Lower leg skin (tissue), 3 donors: ENCODE measurements at regions not wholly inside any gene's neighbourhood (a gene's known extent, or its start where the extent isn't known, plus 50 kb on each side); places are given as distances from the start of the nearest gene placed in this dataset.

ENCODE experiments used
- CTCF ChIP-seq, 3 donors: fragments of 450-650 bp; IDR thresholded peaks; one replicate each; pipeline ENCODE4 v1.5.1; 2016; ENCODE audit warnings: antibody characterized with exemption in 3 of 3, mild to moderate bottlenecking in 3 of 3, moderate library complexity in 2 of 3
- POLR2A ChIP-seq, 2 donors: fragments of 450-650 bp; IDR thresholded peaks; one replicate each; pipeline ENCODE4 v1.6.1; 2016 to 2017; ENCODE audit warnings: antibody characterized with exemption in 2 of 2, mild to moderate bottlenecking in 1 of 2, moderate library complexity in 1 of 2

GRCh38 chr3:157693762-157694161 lies 190.5 kb upstream of the VEPH1 start:
- TF ChIP-seq CTCF (IDR thresholded peaks at IDR 0.05) (no peak), POLR2A (IDR thresholded peaks at IDR 0.05) (no peak)
